Femur (tissue), 1 donor: ENCODE measurements at regions not wholly inside any gene's neighbourhood (a gene's known extent, or its start where the extent isn't known, plus 50 kb on each side); places are given as distances from the start of the nearest gene placed in this dataset.
"Not testable (repeated sequence)": the region's sequence is repeated elsewhere in the genome, so short reads cannot be mapped to it uniquely, and the experiment has no call there.

Experiments
- DNase-seq: peaks from one replicate; pipeline ENCODE4 v3.0.0-alpha.2; 2017

DNA sequence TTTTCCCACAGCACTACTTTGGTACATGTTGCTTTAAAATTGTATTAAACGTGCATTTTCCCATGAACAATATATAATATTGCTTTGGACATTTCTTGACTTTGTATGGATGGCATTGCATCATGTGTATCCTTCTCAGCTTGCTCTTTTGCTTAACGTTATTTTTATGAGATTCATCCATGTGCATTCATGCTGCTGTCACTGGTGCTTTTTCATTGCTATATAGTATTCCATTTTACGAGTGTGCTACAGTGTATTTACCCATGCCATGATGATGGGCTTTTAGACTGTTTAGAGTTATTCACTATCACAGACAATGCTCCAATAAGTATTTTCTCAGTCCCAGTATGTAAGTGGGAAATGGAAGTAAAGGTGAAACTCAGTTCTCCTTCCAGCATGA is 195.2 kb upstream of the COX10 start:
- DNase-seq, result no peak

DNA sequence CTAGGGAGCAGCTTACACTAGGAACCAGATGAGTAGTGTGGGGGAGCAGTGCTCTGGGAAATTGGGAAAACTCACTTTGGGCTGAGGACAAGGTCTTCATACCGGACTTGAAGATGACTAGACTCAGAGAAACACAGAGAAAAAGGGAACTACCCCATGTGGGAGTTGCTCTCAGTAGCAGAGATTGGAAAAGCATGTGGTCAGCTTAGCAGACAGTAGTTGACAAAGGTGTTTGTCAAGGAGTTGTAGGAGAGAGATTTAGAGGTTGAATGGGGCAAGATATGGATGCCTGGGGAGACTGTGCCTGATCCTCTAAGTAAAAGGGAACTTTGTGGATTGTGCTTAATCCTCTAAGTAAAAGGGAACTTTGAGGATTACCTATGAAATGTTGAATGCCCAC is 194.5 kb upstream of the COX10 start:
- DNase-seq, result no peak

DNA sequence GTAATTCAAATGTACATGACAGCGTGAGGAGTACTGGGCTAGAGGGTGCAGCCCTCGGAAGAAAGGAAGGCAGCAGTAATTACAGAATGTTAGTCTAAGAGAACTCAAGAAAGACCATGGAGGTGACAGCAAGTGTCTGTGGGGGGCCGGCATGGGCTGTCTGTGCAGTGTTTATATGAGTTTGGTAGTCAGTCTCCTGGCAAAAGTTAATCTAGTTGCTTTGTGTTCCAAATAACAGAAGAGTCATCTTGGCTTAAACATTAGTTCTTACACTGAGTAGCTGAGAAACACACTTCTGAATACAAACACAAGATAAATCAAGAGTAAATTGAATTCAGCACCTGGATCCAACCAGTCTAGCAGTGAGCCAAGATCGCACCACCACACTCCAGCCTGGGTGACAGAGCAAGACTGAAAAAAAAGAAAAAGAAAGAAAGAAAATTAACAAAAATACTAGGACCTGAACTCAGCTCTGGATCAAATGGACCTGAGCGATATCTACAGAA is 189.3 kb upstream of the COX10 start:
- no peak for DNase-seq

- no peak for DNase-seq
Observed at GRCh38 chr17:13883659-13884058, 185.6 kb upstream of the COX10 start.

DNA sequence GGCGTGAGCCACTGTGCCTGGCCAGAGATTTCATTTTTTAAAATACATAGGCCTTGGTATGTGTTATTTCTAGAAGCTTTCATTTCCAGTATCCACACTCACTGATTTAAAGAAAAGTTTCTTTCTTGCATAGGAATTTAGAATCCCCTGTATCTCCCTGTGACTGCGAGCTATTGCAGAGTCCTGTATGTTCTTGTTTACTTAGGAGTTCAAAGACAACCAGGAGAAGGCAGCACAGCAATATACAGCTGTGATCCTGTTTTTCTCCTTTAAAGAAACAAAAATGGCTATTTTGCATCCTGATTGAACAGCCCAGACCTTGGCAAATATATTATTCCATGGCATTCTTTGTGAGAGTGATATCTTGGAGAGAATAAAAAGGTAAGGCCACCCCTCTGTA is 185.0 kb upstream of the COX10 start:
- DNase-seq, result no peak

DNA sequence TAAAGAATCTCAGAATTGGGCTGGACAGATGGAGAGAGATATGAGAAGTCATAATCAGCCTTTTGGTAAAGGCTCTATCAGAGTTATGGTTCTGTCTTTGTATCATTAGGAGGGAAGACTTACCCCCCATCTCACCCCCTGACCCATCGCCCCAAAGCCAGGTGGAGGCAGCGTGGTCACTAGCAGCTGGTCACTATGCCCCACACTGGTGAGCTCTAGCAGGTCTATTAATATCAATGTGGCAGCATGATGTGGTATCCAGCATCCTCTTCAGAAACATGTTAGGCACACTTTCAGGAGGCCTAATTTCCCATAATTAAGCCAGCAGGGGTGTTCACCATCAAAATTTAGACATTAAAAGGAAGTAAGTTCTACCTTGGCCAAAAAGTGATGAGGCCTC is 183.8 kb upstream of the COX10 start:
- no peak for DNase-seq

- DNase-seq, result no peak
Observed at GRCh38 chr17:13885953-13886889, 183.1 kb upstream of the COX10 start.

GRCh38 chr17:13888056-13888609 is 181.2 kb upstream of the COX10 start:
- DNase-seq, result peak; percentile 36

DNA sequence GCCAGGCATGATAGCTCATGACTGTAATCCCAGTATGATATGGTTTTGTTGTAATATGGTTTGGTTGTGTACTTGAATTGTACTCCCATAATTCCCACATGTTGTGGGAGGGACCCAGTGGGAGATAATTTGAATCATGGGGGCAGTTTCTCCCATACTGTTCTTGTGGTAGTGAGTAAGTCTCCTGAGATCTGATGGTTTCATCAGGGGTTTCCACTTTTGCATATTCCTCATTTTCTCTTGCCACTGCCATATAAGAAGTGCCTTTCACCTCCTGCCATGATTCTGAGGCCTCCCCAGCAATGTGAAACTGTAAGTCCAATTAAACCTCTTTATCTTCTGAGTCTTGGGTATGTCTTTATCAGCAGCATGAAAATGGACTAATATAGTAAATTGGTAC is 160.3 kb upstream of the COX10 start:
- not testable (repeated sequence) for DNase-seq

GRCh38 chr17:13909901-13910519 is 159.3 kb upstream of the COX10 start:
- DNase-seq, result no peak

DNA sequence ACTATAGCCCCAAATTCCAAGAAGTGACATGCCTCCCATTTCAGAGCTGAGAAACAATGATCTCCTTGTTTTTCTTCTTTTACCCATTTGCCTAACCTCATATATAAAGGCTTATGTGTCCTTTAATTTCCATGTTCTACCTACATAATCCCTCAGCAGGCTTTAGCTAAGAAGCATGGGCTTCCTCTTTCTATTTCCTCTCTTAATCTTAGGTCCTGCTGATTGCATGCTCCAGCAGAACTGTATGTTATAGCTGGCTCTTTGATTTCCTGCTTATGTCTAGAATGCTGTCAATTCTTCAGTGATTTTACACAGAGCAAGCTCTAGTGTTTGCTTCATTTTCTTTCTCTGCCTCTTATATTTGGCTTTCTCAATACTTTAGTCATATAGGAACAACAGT is 151.7 kb upstream of the COX10 start:
- no peak for DNase-seq

DNA sequence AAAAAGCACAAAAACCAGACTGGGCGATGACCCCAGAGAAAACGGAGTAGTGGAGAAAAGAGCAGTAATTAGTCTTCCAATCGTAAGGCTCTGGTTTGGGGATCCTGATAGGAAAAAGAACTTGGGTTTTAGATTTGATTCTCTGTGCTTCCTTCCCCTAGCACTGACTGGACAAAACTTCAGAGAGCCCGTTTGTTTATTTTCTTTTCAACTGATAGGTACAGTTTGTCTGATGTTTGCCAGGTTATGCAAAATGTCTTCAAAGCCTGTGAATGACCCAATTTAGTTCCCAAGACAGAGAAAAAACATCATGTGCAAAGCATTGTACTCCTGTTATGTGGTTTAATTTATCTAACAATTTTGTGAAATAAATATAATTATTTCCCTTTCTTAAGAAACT is 151.1 kb upstream of the COX10 start:
- DNase-seq, result no peak

- no peak for DNase-seq
Observed at GRCh38 chr17:13919818-13920217, 149.5 kb upstream of the COX10 start.

- no peak for DNase-seq
Observed at GRCh38 chr17:13920413-13920812, 148.9 kb upstream of the COX10 start.

DNA sequence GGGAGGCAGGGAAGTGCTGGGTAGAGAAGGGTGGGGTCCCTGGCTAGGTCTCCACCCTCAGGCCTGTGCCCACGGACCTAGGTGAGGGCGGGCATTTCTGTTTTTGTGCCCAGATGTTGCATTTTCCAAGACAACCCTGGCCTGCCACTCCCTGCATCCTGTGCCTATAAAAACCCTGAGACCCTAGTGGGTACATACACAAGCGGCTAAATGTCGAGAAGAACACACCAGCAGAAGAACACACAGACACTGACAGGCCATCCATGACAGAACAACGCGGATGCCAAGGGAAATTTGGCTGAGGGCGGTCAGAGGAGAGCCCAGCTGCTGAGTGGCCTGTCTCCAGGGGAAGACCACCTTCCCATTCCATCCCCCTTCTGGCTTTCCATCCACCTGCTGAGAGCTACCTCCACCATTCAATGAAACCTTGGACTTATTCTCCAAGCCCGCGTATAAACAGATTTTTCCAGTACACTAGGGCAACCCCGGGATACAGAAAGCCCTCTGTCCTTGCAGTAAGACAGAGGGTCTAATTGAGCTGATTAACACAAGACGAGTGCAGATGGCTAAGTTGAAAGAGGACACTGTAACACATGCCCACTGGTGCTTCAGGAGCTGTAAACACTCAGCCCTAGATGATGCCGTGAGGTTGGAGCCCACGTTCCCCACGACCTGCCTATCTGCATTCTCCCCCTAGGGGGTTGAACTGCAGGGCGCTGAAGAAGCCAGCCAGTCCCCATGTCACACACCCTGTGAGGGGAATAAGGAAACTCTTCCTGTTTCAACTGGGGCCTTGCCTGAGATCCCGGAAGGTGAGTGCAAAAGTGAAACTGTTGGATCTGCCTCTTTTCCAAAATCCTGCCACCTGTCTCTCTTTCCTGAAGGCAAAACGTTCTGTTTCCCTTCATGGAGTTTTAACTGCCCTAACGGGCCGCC is 147.2 kb upstream of the COX10 start:
- no peak for DNase-seq

DNA sequence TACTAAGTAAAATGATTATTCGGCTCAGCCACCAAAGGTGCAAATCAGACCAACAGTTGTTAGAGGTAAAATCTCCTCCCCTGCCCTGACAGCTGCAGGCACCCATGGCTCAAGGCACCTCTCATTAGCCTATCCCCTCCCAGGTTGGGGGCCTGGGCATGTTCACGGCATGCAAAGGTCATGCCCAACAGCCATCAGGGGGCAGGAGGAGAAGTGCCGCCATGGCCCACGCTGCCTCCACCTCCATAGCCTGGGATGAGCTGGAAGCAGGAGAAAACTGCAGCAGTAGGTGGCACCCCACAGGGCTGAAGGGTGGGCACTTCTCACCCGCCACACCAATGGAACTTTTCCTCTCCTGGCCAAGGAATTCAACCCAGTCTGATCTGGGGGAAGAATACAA is 146.4 kb upstream of the COX10 start:
- no peak for DNase-seq

DNA sequence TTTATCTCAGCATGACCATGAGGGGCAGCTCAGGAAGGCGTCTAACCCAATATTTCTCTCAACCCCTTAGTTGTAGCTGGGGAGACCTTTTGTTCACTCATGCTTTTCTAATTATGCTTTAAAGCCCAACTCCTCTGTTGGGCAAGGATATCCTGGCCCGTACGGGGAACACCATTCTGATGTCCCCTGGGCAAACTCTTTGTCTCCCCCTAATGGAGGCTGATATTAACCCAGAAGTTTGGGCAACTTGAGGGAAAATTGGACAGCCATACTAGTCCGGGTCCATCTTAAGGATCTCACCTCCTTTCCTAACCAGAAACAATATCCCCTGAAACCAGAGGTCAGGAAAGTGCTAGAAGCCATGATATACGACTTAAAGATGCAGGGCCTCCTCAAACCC is 143.7 kb upstream of the COX10 start:
- no peak for DNase-seq

- DNase-seq, result peak; percentile 65
Observed at GRCh38 chr17:13931111-13931526, 138.2 kb upstream of the COX10 start.

DNA sequence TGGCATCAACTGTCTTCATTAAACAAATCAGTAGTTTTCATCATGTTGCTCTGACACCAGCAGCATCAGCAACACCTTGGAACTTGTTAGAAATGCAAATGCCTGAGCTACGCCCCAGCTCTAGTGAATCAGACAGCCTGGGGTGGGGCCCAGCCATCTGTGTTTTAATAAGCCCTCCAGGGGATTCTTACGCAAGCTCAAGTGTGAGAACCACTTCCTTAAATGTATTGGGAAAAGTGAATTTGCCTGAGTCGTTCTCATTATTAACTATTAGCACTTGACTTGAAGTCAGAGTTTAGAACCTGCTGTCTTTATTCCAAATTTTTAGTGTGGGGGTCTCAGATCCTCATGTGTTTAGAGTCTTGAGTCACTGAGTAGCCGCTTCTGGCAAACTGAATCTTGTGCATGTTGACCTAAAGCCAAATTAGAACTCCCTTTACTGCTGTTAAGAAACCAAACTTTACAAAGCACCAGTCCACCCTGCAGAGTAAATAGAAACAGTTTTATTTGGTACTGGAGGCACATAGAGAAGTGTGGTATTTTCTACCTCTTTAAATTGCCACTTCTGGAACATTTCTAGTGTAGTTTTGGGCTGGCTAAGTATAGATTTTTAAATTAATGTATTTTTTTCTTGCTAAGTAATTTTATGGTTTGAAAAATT is 137.4 kb upstream of the COX10 start:
- DNase-seq, result peak; percentile 75

- DNase-seq, result no peak
Observed at GRCh38 chr17:13933441-13934276, 135.6 kb upstream of the COX10 start.

DNA sequence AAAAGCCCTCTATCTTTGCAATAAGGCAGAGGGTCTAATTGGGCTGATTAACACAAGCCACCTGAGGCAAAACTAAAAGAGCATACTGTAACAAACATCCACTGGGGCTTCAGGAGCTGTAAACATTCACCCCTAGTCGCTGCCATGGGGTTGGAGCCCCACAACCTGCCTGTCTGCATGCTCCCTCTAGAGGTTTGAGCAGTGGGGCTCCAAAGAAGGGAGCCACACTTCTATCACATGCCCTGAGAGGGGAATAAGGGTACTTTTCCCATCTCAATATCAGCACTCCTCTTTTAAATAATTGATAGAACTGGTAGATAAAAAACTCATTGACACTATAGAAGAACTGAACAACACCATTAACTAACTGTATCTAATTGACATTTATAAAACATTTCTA is 130.1 kb upstream of the COX10 start:
- no peak for DNase-seq
